ENCODE measurements at regions not wholly inside any gene's neighbourhood (a gene's known extent, or its start where the extent isn't known, plus 50 kb on each side); places are given as distances from the start of the nearest gene placed in this dataset.

DNA sequence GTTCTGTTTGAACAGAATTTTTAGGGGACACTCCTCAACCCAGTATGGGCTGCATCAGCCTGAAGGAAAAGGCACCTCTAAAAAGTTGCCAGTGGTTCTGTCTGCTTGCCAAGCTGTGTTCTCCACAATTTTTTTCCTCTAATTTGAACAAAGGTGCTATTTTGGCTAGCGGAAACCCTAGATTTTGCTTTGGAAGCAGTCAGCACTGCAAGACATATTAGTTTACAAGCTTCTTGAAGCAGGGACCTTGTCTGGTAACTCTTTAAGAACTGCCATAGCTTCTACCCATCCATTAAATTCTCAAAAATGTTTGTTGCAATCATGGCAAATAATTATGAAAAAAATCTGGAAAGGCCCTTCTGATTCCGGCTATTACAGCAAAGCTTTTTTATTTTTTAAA is 75.6 kb upstream of the HEPHL1 start:
- peaks cover 2% of the 10 kb centered on the region; the same call in 1 of the 2 replicates for H3K27me3 ChIP-seq
- DNase-seq: no peak

DNA sequence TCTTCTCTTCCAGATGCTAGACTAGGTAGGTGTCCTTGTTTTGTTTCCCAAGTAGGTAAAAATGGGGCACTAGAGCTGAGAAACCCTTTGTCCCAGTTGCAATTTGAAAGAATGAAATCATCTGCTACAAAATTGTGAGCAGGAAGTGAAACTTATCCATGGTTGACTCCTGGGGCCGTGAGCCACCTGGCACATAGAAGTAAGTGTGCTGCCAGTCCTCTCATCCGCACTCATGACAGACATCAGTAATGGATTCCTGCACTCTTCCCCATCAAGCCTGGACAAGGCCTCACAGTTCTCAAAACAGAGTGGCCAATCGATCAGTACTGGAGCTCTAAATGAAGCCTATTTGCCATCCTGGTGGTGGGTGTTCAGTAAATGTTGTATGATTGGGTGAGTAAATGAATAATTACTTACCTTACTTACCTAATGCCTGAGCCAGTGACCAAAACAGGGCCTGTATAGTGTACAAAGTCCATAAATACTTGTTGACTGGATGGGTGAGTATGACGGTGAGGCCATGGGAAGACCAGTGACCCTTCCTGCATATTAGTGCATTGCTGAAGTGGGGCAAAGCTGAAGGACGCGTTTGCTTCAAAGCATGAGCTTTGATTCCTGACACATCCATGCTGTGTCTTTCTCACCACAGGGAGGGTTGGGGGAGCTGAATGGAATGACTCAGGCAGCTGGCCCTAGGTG is 68.9 kb upstream of the HEPHL1 start:
- Histone ChIP-seq H3K27me3 (no peaks in the 10 kb centered on the region), H3K9me3 (no peaks in the 10 kb centered on the region), H3K36me3 (no peaks in the 10 kb centered on the region), H3K4me3 (no peak overlapping the region)
- no peak for DNase-seq

More for the DNA sequence above, 75.6 kb upstream of the HEPHL1 start:
- H3K36me3 ChIP-seq: no peaks in the 10 kb centered on the region
- no peak overlapping the region for H3K4me3 ChIP-seq
- no peaks in the 10 kb centered on the region for H3K9me3 ChIP-seq

DNA sequence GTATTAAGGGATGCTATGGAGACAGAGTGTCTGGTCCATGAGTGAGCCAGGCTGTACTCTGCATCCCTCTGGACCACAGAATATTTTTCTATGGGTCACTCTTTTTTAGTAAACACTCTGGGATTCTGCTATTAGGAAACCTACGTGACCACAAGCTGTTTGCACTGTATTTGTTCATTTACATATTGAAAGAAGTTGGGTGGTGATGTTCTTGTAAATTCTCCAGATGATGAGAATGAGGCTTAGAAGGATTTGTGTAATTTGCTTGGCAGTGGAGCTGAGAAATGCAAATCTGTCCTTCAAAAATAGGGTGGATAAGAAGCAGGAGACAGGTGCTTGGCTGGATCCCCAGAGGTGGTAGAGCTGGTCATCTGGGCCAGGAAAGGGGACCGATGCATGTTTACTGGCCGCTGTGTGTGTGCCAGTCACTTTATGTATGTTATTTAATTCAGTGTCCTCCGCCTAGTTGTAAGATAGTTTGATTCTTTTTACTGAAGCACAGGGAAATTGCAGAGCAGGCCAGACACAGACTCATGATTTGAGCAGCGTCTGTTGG is 63.7 kb upstream of the HEPHL1 start:
- DNase-seq: no peak
- H3K36me3 ChIP-seq: no peaks in the 10 kb centered on the region
- H3K9me3 ChIP-seq: no peaks in the 10 kb centered on the region
- no peak overlapping the region for H3K4me3 ChIP-seq
- no peaks in the 10 kb centered on the region for H3K27me3 ChIP-seq

DNA sequence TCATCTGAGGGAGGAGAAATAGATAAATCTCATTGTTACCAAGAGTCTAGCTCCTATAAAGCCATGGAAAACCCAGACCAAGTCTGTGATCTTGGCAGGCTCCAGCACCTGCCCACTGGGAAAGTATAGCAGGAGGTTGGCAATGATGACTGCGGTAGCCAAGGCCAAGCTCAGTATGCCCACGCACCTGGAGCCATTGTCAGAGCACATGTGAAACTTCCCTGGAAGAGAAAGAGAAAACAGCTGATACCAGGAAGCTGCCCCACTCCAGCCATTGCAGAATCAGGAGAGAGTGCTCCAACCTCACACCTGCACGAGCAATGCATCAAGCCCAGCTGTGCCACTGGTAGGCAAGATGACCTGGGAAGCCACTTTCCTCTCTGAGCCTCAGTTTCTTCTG is 62.2 kb upstream of the HEPHL1 start:
- H3K4me3 ChIP-seq: no peak overlapping the region
- no peaks in the 10 kb centered on the region for H3K36me3 ChIP-seq
- H3K27me3 ChIP-seq: no peaks in the 10 kb centered on the region
- DNase-seq: no peak
- no peaks in the 10 kb centered on the region for H3K9me3 ChIP-seq

DNA sequence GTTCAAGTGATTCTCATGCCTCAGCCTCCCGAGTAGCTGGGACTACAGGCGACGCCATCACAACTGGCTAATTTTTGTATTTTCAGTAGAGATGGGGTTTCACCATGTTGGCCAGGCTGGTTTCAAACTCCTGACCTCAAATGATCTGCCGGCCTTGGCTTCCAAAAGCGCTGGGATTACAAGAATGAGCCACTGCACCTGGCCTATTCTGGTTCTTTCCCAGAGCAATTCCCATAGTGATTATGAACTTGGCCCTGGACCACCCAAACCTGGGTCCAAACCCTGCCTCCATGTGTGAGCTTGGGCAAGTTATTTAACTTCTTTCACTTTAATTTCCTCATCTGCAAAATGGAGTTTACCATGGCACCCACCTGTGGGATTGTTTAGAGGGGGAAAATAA is 61.5 kb upstream of the HEPHL1 start:
- Histone ChIP-seq H3K36me3 (no peaks in the 10 kb centered on the region), H3K27me3 (no peaks in the 10 kb centered on the region), H3K4me3 (no peak overlapping the region), H3K9me3 (no peaks in the 10 kb centered on the region)
- DNase-seq: no peak

DNA sequence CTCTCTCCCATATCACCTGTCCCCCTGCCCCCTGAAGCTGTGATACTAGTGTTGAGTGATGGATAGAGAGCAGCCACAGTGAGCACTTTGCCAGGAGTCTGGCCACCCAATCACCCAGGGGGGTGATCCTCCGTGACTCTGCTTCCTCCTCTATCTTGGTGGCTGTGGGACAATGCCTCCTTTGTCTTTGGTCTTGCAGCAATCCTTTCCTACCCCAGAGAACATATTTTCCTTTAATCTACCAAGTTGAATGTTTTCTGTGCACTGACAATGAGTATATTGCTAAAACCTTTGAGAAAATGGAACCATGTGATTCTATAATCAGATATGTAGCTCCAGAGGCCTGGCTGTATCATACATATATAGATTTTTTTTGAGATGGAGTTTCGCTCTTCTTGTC is 58.1 kb upstream of the HEPHL1 start:
- H3K4me3 ChIP-seq: no peak overlapping the region
- no peaks in the 10 kb centered on the region for H3K9me3 ChIP-seq
- H3K27me3 ChIP-seq: no peaks in the 10 kb centered on the region
- no peak for DNase-seq
- H3K36me3 ChIP-seq: no peaks in the 10 kb centered on the region

DNA sequence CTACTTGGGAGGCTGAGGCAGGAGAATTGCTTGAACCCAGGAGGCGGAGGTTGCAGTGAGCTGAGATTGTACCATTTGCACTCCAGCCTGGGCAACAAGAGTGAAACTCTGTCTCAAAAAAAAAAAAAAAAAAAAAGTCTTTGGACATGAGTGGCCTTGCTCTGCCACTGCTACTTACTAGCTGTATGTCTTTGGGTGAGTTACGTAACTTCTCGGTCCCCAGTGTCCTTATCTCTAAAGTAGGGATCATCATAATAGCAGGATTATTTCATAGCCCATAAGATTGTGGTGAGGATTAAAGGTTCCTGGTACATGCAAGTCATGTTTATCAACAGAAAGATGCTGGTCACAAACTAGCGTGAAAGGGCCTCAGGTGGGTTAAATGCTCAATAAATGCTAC is 53.9 kb upstream of the HEPHL1 start:
- H3K36me3 ChIP-seq: no peaks in the 10 kb centered on the region
- no peak overlapping the region for H3K4me3 ChIP-seq
- no peak for DNase-seq
- no peaks in the 10 kb centered on the region for H3K9me3 ChIP-seq
- H3K27me3 ChIP-seq: no peaks in the 10 kb centered on the region

DNA sequence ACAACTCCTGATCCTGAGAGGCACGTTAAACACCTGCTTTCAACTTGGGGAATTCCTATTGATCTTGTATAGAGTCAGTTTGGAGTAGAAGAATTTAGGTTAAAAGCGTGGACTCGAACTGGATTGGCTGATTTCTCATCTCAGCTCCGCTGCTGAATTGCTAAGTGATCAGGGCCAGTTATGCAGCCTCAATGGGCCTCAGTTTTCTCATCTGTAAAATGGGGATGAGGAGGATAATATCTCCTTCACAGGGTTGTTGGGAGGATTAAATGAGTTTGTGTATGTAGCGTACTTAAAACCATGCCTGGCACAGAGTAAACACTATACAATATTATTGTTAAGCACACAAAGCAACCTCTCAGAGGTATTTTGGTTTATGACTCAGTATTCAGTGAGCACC is 53.2 kb upstream of the HEPHL1 start:
- Histone ChIP-seq H3K36me3 (no peaks in the 10 kb centered on the region), H3K27me3 (no peaks in the 10 kb centered on the region), H3K9me3 (no peaks in the 10 kb centered on the region), H3K4me3 (no peak overlapping the region)
- no peak for DNase-seq

DNA sequence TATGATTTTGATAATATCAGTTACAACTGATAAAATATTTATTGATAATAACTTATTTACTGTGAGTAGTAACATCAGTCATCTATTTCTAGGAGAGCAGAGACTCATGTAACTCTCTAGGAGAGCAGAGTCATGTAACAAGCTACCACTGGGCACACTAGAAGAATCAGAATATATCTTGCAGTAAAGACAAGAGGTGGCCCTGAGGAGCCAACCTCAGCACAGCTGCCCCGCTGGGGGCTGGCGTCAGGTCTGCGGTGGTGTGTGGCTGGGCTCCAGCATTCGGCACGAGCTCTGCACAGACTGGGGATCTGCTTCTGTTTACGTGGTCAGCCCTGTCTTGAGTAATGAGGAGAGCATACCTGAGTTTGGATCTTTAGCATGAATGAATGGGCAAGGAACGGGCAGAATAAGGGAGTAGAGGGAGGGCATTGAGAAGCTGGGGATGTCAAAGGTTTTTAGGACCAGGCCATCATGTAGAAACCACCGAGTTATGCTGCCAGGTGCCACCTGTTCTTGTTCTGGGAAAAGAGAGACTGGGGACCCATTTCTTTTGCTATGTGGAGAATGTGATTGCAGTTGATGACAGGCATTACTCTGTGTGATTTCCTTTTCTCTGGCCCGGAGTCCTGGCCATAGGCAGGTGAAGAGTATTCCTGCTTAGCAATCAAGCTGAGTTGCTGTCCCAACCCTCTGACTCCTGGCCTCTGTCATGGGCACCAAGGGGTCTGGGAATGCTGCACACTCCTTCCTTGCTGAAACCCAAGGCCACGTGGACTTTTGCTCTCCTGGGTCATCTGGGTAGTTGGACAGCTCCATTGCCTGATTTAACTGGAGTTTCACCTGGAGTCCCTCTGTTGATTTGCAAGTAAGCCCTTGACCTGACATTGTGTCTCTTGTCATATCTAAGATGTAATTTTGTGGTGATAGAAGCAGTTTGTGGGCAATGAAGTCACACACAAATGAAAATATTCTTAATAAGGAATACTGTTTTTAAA is 50.9 kb upstream of the HEPHL1 start:
- Histone ChIP-seq H3K36me3 (no peaks in the 10 kb centered on the region), H3K9me3 (peaks cover 4% of the 10 kb centered on the region), H3K27me3 (no peaks in the 10 kb centered on the region), H3K4me3 (no peak overlapping the region)
- DNase-seq: no peak
